HG03571 (cell line): ENCODE measurements at regions not wholly inside any gene's neighbourhood (a gene's known extent, or its start where the extent isn't known, plus 50 kb on each side); places are given as distances from the start of the nearest gene placed in this dataset.

Experiments
- ATAC-seq: cut with Tn5 transposase; IDR thresholded peaks from one replicate; pipeline ENCODE4 v1.9.1; 2021; ENCODE audit not compliant: unreplicated experiment

- ATAC-seq, result no peak
Measured at GRCh38 chr5:143694357-143694756, 117.6 kb upstream of the HMHB1 start.

- ATAC-seq, result no peak
Measured at GRCh38 chr5:143693651-143694252, 118.2 kb upstream of the HMHB1 start.

GRCh38 chr5:143692342-143692741 is 119.6 kb upstream of the HMHB1 start:
- ATAC-seq, result no peak

- ATAC-seq, result no peak
Measured at GRCh38 chr5:143691945-143692290, 120.0 kb upstream of the HMHB1 start.

DNA sequence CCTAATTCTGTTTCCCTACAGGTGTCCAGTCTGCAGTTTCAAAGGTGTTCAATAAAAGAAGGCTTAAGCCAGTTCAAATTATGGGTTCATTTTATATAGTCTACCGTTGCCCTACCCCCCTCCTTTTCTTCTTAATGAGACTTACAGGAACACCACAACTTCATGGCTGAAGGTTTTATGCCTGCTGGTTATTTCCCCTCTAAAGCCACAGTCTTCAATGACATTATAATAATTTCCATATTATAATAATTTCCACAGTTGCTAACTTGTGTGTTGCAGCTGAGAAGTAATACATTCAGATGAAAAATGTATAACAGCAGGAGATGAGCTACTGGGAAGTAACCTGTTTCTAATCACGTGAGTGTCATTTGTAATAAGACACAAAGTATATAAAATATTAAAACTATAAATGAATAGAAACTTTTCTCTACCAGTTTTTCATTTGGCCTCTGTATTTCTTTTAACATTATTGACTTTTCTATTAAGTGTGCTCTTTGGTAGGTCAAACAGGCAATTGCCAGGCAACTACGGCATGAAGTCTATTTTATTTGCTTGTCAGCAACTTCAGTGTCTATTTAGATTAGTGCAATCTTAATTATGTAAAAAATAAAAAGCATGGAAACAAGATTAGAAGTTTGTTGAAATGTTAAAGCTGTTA is 120.5 kb upstream of the HMHB1 start:
- no peak for ATAC-seq

DNA sequence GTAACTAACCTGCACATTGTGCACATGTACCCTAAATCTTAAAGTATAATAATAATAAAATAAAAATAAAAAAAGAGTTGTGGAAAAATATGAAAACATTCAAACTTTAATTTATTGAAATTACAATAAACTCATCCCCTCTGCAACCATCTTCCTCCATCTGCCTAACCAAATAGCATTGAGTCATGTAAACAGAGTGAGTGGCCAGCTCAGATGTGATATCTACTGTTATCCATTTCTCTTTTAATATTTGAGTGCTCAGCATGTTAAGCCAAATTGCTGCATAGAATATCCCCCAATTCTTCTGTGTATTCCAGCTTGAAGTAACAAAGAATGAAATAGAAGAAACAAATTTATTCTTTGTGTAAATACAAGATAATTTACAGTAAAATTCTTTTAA is 124.4 kb upstream of the HMHB1 start:
- ATAC-seq, result no peak

DNA sequence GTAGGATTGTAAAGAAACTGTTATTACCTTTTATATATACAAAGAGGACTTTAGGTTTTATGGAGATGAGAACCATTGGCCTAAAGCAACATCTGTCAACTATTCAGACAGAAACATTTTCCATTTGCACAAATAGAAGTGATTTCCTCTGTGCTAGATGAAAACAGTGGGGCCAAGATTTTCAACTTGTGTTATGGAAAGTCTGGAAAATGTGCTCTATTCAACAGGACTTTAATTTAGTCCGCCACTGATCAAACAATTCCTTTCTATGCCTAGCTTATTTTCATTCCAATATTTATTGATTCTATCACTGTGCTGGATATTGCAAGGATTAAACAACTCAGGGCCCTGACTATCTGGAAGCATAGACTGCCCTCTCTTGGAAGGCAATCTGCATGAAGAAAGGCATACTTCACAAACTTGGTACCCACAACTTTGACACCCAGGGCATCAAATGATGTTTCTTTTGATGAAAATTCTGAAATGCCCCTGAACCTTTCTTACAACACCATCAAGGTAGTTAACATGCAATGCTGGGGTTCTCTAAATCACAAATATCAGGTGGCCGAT is 126.6 kb upstream of the HMHB1 start:
- ATAC-seq, result no peak

DNA sequence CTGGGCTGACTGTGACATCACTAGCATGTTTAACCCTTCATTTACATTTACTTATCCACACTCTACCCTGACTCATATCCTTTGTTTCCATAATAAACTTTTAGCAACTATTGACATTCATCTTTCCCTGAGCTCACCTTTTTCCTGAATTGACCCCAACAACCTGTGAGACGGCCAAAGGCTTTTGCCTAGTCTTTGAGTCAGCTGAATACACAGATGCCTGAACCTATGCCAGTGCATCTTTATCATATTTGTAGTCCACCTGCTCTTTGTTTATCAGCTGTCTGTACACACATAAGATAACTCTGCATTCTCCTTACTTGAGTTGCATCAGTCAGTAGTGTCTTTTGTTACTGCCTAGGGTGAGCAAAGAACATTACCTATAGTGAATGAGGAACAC is 128.5 kb upstream of the HMHB1 start:
- no peak for ATAC-seq

- ATAC-seq, result no peak
Measured at GRCh38 chr5:143682929-143683386, 129.0 kb upstream of the HMHB1 start.

- ATAC-seq, result no peak
Measured at GRCh38 chr5:143682246-143682905, 129.6 kb upstream of the HMHB1 start.

DNA sequence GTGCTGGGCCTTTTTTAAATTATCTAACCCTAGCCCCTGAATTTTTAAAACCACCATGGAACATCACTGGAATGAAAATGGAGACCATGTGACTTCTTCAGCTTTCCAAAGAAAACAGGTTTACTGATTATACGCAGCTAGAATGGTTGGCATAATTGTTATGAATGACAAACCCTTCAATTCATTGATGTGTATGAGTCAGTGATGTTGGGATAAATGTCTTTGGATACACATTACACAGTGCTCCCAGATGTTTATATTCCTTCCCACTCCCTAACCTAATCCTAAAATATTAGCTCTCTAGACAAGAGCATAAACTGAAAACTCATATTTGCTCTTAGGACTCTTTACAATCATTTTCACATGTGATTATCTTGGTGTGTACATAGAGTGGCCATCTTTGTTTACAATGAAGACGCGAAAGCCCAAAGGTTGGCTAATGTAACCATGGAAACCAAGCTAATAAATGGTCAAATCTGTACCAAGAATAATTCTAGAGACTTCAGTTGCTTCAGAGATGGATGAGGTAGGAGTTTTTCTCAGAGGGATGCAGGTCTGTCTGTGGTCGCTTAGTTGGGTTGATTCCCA is 131.2 kb upstream of the HMHB1 start:
- ATAC-seq, result no peak

GRCh38 chr5:143679777-143680176 is 132.2 kb upstream of the HMHB1 start:
- no peak for ATAC-seq

DNA sequence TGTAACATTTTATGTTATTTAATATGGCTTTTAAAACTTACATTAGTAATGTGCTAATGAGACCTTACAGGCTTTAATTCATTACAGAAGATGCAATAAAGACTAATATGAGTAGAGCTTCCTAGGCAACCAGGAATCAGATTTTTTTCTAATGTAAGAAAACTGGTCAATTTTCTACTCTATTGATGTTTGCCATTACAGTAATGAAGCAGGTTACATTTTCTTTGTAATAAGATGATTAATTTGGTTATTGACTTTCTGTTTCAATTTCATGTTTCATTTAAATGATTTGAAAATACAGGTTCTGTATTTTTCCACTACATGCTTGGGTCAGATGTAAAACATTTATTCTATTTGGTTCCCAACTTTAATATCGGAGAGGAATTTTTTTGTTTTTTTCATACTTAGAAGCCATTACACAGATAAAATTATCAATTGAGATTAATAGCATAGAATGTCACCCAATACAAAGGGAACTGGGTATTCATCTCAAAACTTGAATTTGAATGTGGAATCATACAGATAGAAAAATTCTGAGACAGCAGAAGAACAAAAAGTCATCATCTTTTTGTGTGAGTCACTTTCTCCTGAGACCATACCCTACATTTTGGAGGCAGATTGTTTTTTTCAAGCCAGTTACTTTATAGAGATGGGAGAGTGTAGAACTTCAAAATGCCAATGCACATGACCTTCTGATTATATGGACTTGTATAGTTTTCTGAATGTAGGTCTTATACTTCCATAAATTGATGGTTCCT is 133.6 kb upstream of the HMHB1 start:
- no peak for ATAC-seq

DNA sequence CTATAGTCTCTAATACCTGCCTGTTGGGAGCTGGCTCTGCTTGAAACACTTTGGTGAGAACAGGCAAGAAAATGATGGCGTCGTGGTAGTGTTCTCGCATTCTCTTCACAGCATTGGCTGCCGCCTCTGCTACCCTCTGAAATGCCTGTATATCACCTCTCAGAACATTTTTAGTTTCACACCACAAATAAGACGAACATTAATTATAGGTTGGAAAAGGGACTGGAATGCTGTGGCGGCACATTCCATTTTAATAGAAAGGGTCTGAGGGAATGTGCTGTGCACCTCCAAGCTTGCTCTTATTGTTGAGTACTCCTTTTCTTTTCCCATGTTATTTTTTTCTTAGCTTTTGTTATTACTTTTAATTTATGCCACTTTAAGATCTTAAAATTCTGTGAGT is 134.6 kb upstream of the HMHB1 start:
- ATAC-seq, result no peak

- no peak for ATAC-seq
Measured at GRCh38 chr5:143676802-143677201, 135.2 kb upstream of the HMHB1 start.

DNA sequence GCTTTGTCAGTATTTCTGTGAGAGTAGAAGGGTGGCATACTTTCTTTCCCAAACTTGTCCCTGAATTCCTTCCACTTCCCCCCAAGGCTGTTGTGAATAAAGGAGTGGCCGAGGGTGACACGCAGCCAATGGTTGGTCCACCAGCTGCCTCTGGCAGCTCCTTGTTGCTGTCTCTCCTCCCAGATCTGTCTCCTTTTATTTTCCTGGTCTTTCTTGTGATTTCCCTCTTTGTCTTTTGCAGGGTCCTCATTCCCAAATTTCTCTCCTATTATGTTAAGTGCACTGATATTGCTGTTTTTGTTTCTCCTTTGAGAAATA is 137.5 kb upstream of the HMHB1 start:
- no peak for ATAC-seq

DNA sequence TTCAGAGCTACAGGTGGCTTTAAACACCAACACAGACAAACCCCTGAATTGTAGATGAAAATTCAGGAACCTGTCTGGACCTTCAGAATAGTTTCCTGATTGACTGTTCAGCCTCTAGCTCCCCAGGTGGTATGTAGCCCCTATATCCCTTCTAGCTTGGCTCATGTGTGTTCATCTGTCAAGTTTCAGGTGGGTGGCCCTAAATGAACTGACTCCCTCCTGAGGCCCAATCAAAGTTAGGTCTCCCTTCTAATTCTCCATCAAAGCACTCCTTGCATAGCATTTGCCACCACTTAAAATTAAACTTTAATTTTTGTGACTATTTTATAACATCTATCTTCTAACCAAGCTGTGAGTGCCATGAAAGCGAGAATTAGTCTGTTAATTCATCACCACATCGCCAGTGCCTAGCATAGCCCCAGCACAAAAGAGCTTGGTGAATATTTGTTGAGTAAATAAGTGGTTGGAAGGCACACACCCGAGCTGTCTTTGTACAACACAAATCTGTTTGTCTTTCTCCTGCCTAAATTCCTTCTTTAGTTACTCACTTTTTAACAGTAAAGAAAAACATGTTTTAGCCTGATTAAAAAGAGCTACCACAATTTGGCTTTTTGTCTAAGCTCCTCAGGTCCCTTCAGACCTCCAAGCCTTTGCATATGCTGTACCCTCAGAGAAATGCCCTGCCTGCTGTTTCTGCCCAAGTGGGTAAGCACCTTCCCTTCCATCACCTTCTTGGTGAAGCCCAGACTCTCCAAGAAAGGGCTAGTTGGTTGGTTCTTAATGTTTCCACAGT is 138.1 kb upstream of the HMHB1 start:
- no peak for ATAC-seq

DNA sequence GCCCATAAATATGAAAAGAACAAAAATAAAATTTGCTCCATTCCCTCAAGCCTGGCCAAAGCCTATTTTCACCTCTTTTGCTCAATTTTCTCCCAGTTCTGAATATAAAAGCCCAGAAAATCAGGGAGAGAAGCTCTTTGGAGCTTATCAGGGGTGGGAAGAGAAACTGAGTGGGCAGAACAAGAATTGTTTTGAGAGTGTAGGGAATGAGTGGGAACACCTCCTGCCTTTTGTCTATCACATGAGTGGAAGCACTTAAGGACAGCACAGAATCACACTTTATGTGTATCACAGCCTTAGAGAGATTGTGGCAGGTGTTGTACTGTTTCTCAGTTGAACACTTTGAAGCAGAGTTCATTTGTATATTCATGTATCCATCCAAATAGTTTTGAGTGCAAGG is 139.2 kb upstream of the HMHB1 start:
- ATAC-seq, result no peak

DNA sequence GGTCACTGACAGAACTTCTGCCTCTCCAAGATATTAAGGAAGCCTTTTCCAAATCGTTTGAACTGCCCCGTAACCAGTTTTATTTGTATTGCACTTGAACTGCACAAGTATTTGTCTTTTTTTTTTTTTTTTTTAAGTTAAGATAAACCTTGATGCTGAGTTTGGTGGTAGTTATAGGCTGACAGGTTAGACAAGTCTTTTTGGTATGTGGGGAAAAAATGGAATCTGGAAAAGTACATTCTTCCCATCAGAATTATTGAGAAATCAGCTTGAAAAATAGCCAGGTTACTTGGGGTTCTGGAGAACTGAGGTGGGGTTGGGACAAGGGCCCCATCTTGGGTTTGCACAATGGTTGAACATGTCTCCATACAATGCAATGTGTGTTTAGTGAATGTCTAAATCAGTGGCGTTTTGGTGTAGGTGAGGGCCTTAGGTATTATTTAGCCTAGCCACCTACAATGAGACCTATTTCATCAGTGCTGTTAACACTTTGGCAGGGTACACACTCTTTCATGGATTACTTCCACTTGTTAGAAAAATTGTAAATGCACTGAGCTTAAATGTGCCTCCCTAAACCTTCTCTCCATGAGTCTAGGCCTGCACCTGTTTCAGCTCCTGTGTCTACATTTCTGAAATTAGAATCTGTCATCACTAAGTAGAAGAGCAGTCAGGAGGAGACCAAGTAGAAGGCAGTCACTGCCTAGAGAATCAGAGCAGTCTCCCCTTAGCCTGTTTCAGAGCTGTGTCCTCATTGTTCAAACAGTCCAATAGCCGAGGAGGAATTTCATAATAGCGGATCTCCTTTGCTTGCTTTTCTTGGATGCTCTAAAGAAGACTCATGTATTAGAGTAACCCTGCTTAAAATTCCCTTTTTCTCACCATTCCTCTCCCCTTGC is 140.0 kb upstream of the HMHB1 start:
- no peak for ATAC-seq

DNA sequence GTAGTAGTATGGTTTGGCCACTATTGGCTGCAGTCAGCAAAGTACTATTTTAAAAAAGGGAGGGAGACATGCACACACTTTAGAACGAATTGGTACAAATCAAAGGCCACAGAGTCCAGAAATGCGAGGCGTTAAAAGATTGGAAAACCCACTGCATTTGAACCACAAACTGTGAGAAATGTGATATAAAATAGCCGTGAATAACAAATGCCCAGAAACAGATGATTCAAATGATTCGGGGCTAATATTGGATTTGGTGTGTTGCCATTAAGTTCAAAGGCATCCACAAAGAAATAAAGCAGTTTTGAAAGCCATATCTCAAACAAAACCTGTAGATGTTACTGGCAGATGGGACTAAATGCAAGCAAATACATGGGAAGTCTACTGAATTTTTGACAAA is 140.9 kb upstream of the HMHB1 start:
- no peak for ATAC-seq
